ENCODE measurements at regions not wholly inside any gene's neighbourhood (a gene's known extent, or its start where the extent isn't known, plus 50 kb on each side); places are given as distances from the start of the nearest gene placed in this dataset.
A peak's percentile ranks its signal among the peaks of the same experiment; 100 is the strongest.

GRCh38 chr2:52365946-52366345 lies 1334.0 kb upstream of the NRXN1 start:
- Histone ChIP-seq H3K4me2 (no peak overlapping the region), H3K9me3 (peaks cover 4% of the 10 kb centered on the region; the same call in 1 of the 3 replicates), H3K4me3 (no peak overlapping the region), H3K4me1 (no peaks in the 10 kb centered on the region), H3K27ac (no peak overlapping the region)
- no peak for FAIRE-seq
- ChIA-PET POLR2A (no interaction called here), CTCF (interaction anchor here (0.6 kb wide), 1 partner anchor 8 kb away, joined by 4 read pairs; no protein-coding TSS in a partner anchor)
- DNase-seq (ENCODE audit: low read depth in 1 of 2, low spot score in 1 of 2) = no peak
- TF ChIP-seq TP53 (CRISPR knock-in tag; IDR thresholded peaks at IDR 0.05) (no peak), CBX8 (IDR thresholded peaks at IDR 0.05) (no peak), FOXS1 (CRISPR knock-in tag; IDR thresholded peaks at IDR 0.05) (no peak), PBX3 (IDR thresholded peaks at IDR 0.05) (no peak)
- no peak for ATAC-seq
- WGBS (ENCODE audit: missing lambda C conversion rate) = 25% methylated on average over 2 of the region's 2 CpGs

- no peak for FAIRE-seq
- no peak for DNase-seq (ENCODE audit: low read depth in 1 of 2, low spot score in 1 of 2)
- ATAC-seq = no peak
- no peaks in the 10 kb centered on the region for H3K4me1 ChIP-seq
- ChIA-PET POLR2A (no interaction called here), CTCF (no interaction called here)
- 16% methylated on average over 2 of the region's 2 CpGs for WGBS (ENCODE audit: missing lambda C conversion rate)
- no peak overlapping the region for H3K4me2 ChIP-seq
- no peak overlapping the region for H3K27ac ChIP-seq
- no peak overlapping the region for H3K4me3 ChIP-seq
- no peak for TF ChIP-seq ZC3H11A (IDR thresholded peaks at IDR 0.05)
- no peak for TF ChIP-seq ESRRA (IDR thresholded peaks at IDR 0.05; ENCODE audit: borderline replicate concordance, low read length)
- TF ChIP-seq HDAC2 (IDR thresholded peaks at IDR 0.05) = no peak
- no peak for TF ChIP-seq JUN (IDR thresholded peaks at IDR 0.05)
- no peak for TF ChIP-seq NFE2L2 (conservative IDR thresholded peaks at IDR 0.05; ENCODE audit: low read length)
- TF ChIP-seq ELK1 (IDR thresholded peaks at IDR 0.05; ENCODE audit: low read depth, low read length) = no peak
- no peak for TF ChIP-seq MAFK (IDR thresholded peaks at IDR 0.05; ENCODE audit: partially characterized antibody)
- no peak for TF ChIP-seq CBX2 (IDR thresholded peaks at IDR 0.05; ENCODE audit: borderline replicate concordance, low read depth)
- H3K9me3 ChIP-seq = no peaks in the 10 kb centered on the region
These were observed 1324.6 kb upstream of the NRXN1 start for GRCh38 chr2:52356556-52356955.

DNA sequence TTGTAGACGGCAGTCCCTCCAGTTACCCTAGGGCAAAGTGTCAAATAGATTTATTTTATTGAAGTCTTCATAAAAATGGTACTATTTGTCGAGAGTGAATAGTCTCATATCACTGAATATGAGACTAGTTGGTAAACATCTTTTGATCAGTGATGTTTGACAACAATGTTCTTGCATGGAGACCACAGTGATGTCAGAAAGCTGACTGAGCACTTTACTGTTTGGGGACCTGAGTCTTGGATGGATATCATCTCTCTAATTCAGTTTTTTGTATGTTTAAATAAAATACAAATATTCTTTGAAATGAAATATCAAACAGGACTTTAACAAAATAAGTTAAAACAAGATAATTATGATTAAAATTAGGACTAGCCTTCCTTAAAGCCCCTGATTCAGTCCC lies 1315.4 kb upstream of the NRXN1 start:
- Histone ChIP-seq H3K4me2 (no peak overlapping the region), H3K9me3 (no peaks in the 10 kb centered on the region), H3K27ac (no peak overlapping the region), H3K4me1 (no peaks in the 10 kb centered on the region), H3K4me3 (no peak overlapping the region)
- no peak for FAIRE-seq
- no peak for DNase-seq (ENCODE audit: low read depth in 1 of 2, low spot score in 1 of 2)
- 29% methylated on average over 2 of the region's 2 CpGs for WGBS (ENCODE audit: missing lambda C conversion rate)
- POLR2A ChIA-PET = no interaction called here
- TF ChIP-seq MAFK (IDR thresholded peaks at IDR 0.05; ENCODE audit: partially characterized antibody) (peak; percentile 46), KDM5A (IDR thresholded peaks at IDR 0.05) (no peak)
- CTCF ChIA-PET = no interaction called here
- no peak for ATAC-seq

DNA sequence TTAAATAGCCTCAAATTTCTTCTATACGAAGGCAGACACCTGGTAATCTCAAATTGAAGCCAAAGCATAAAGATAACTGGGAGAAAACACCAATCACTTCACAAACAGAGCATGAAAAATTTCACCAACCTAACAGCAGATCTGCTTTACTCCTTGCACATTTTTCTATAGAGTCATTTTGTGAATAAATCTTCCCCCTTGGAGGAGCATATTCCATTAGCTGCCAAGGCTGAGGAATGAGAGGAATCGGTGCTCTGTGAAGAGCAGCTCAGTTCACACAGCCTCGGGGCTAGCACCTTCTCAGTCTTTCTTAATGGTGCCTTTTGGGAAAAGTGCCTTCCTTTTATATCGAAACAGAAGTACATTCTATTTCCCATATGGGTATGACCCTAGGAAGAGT lies 1313.7 kb upstream of the NRXN1 start:
- Histone ChIP-seq H3K4me1 (no peaks in the 10 kb centered on the region), H3K4me2 (no peak overlapping the region), H3K27ac (no peak overlapping the region), H3K9me3 (0 out of 3 replicates have a peak, but pooled peaks cover 4% of the 10 kb centered on the region), H3K4me3 (no peak overlapping the region)
- WGBS (ENCODE audit: missing lambda C conversion rate) = 19% methylated on average over 4 of the region's 4 CpGs
- DNase-seq (ENCODE audit: low read depth in 1 of 2, low spot score in 1 of 2) (no peak), FAIRE-seq (no peak), ATAC-seq (no peak)
- CTCF ChIA-PET = no interaction called here
- POLR2A ChIA-PET = no interaction called here
- TF ChIP-seq HDAC2 (IDR thresholded peaks at IDR 0.05) (no peak), ESRRA (IDR thresholded peaks at IDR 0.05; ENCODE audit: borderline replicate concordance, low read length) (no peak), ZC3H11A (IDR thresholded peaks at IDR 0.05) (no peak), JUNB (IDR thresholded peaks at IDR 0.05) (no peak), FOSB (CRISPR knock-in tag; IDR thresholded peaks at IDR 0.05) (no peak), CBX8 (IDR thresholded peaks at IDR 0.05) (no peak), HOXB5 (CRISPR knock-in tag; IDR thresholded peaks at IDR 0.05) (no peak), TP53 (CRISPR knock-in tag; IDR thresholded peaks at IDR 0.05) (no peak), ATOH8 (CRISPR knock-in tag; IDR thresholded peaks at IDR 0.05; ENCODE audit: low read depth) (no peak), SREBF2 (IDR thresholded peaks at IDR 0.05) (no peak), FOSL2 (IDR thresholded peaks at IDR 0.05) (no peak), FOSL2 (CRISPR knock-in tag; IDR thresholded peaks at IDR 0.05) (no peak), RNF2 (IDR thresholded peaks at IDR 0.05; ENCODE audit: borderline replicate concordance, low read depth) (no peak), EHMT2 (IDR thresholded peaks at IDR 0.05; ENCODE audit: low read depth) (no peak)

All from A549 (cell line).